ENCODE measurements at regions not wholly inside any gene's neighbourhood (a gene's known extent, or its start where the extent isn't known, plus 50 kb on each side); places are given as distances from the start of the nearest gene placed in this dataset.

GRCh38 chr2:37481244-37481643 is 136.8 kb downstream of the QPCT start:
- Histone ChIP-seq H3K27ac (ENCODE audit: low read length) (no peak overlapping the region), H3K4me1 (ENCODE audit: insufficient read depth, low read length) (0 out of 2 replicates have a peak, but pooled peaks cover 5% of the 10 kb centered on the region), H3F3A (ENCODE audit: low read length, unreplicated experiment) (no peaks in the 10 kb centered on the region), H3K4me3 (ENCODE audit: low read length) (no peak overlapping the region), H3K9me3 (ENCODE audit: low read length) (no peaks in the 10 kb centered on the region), H2AFZ (ENCODE audit: low read length) (no peak overlapping the region), H3K4me2 (ENCODE audit: low read length) (no peak overlapping the region), H3K36me3 (ENCODE audit: low read depth, low read length) (no peaks in the 10 kb centered on the region), H3K27me3 (ENCODE audit: low read length) (no peaks in the 10 kb centered on the region), H3K79me2 (ENCODE audit: low read length) (no peaks in the 10 kb centered on the region), H3K9ac (ENCODE audit: low read length) (no peak overlapping the region), H4K20me1 (ENCODE audit: low read length) (no peaks in the 10 kb centered on the region), H3K9me2 (replicated peaks; ENCODE audit: low read length) (no peaks in the 10 kb centered on the region; the same call in 1 of the 2 replicates)
- TF ChIP-seq EZH2phosphoT487 (IDR thresholded peaks at IDR 0.05; ENCODE audit: borderline replicate concordance, low read length) (no peak), EZH2 (IDR thresholded peaks at IDR 0.05; ENCODE audit: low read length, unreplicated experiment) (no peak), CTCF (conservative IDR thresholded peaks at IDR 0.05; ENCODE audit: low read depth, low read length) (no peak)
- intact Hi-C loops (cut with micrococcal nuclease) = no loop called here
- ATAC-seq = no peak
- ChIA-PET CTCF (no interaction called here), POLR2A (ENCODE audit: unreplicated experiment) (no interaction called here)
- BruUV-seq (replicated peaks) = no TSS peak
- DNase-seq = no peak

GRCh38 chr2:37489041-37489456 is 144.6 kb downstream of the QPCT start:
- no peak for TF ChIP-seq EZH2 (IDR thresholded peaks at IDR 0.05; ENCODE audit: low read length, unreplicated experiment)
- no peak for TF ChIP-seq EZH2phosphoT487 (IDR thresholded peaks at IDR 0.05; ENCODE audit: borderline replicate concordance, low read length)
- TF ChIP-seq CTCF (conservative IDR thresholded peaks at IDR 0.05; ENCODE audit: low read depth, low read length) = no peak
- no peak for DNase-seq
- Histone ChIP-seq H3K4me2 (ENCODE audit: low read length) (no peak overlapping the region), H3K79me2 (ENCODE audit: low read length) (no peaks in the 10 kb centered on the region), H3K4me3 (ENCODE audit: low read length) (no peak overlapping the region), H3K9me2 (replicated peaks; ENCODE audit: low read length) (no peaks in the 10 kb centered on the region), H3F3A (ENCODE audit: low read length, unreplicated experiment) (no peaks in the 10 kb centered on the region), H3K9ac (ENCODE audit: low read length) (no peak overlapping the region), H3K27ac (ENCODE audit: low read length) (no peak overlapping the region), H4K20me1 (ENCODE audit: low read length) (no peaks in the 10 kb centered on the region), H3K9me3 (ENCODE audit: low read length) (no peaks in the 10 kb centered on the region), H3K27me3 (ENCODE audit: low read length) (no peaks in the 10 kb centered on the region), H3K36me3 (ENCODE audit: low read depth, low read length) (no peaks in the 10 kb centered on the region), H2AFZ (ENCODE audit: low read length) (no peak overlapping the region), H3K4me1 (ENCODE audit: insufficient read depth, low read length) (no peaks in the 10 kb centered on the region)
- POLR2A ChIA-PET (ENCODE audit: unreplicated experiment) = no interaction called here
- no TSS peak for BruUV-seq (replicated peaks)
- CTCF ChIA-PET = interaction anchor here (1.0 kb wide), 1 partner anchor 74 kb away, joined by 6 read pairs; no protein-coding TSS in a partner anchor
- ATAC-seq = no peak
- intact Hi-C loops (cut with micrococcal nuclease) = no loop called here

- H3K79me2 ChIP-seq (ENCODE audit: low read length) = no peaks in the 10 kb centered on the region
- H3K27me3 ChIP-seq (ENCODE audit: low read length) = no peaks in the 10 kb centered on the region
- H3K27ac ChIP-seq (ENCODE audit: low read length) = no peak overlapping the region
- no peaks in the 10 kb centered on the region for H3K4me1 ChIP-seq (ENCODE audit: insufficient read depth, low read length)
- H3K9me3 ChIP-seq (ENCODE audit: low read length) = no peaks in the 10 kb centered on the region
- H3F3A ChIP-seq (ENCODE audit: low read length, unreplicated experiment) = no peaks in the 10 kb centered on the region
- BruUV-seq (replicated peaks) = no TSS peak
- H4K20me1 ChIP-seq (ENCODE audit: low read length) = no peaks in the 10 kb centered on the region
- intact Hi-C loops (cut with micrococcal nuclease) = no loop called here
- H3K9ac ChIP-seq (ENCODE audit: low read length) = no peak overlapping the region
- H3K36me3 ChIP-seq (ENCODE audit: low read depth, low read length) = no peaks in the 10 kb centered on the region
- ChIA-PET POLR2A (ENCODE audit: unreplicated experiment) (no interaction called here), CTCF (interaction anchor here (1.0 kb wide), 1 partner anchor 75 kb away, joined by 6 read pairs; no protein-coding TSS in a partner anchor)
- ATAC-seq (no peak), DNase-seq (no peak)
- TF ChIP-seq CTCF (conservative IDR thresholded peaks at IDR 0.05; ENCODE audit: low read depth, low read length) (no peak), EZH2phosphoT487 (IDR thresholded peaks at IDR 0.05; ENCODE audit: borderline replicate concordance, low read length) (no peak), EZH2 (IDR thresholded peaks at IDR 0.05; ENCODE audit: low read length, unreplicated experiment) (no peak)
- H2AFZ ChIP-seq (ENCODE audit: low read length) = no peak overlapping the region
- no peak overlapping the region for H3K4me3 ChIP-seq (ENCODE audit: low read length)
- H3K4me2 ChIP-seq (ENCODE audit: low read length) = no peak overlapping the region
- H3K9me2 ChIP-seq (replicated peaks; ENCODE audit: low read length) = no peaks in the 10 kb centered on the region
Measured at GRCh38 chr2:37489536-37489935, 145.1 kb downstream of the QPCT start.
